NT2/D1 (cell line): ENCODE measurements at regions not wholly inside any gene's neighbourhood (a gene's known extent, or its start where the extent isn't known, plus 50 kb on each side); places are given as distances from the start of the nearest gene placed in this dataset.

Experiments used
- DNase-seq: peaks from one replicate; pipeline ENCODE4 v3.0.0-alpha.2; 2011; ENCODE audit warnings: low read depth, low spot score
- H3K27me3 ChIP-seq: 2 replicates; pipeline ENCODE4 v1.6.0; 2011; ENCODE audit warnings: mild to moderate bottlenecking; ENCODE audit not compliant: insufficient read length, insufficient read depth
- H3K36me3 ChIP-seq: 2 replicates; pipeline ENCODE4 v1.6.1; 2011; ENCODE audit warnings: mild to moderate bottlenecking, low read length, mixed read lengths; ENCODE audit not compliant: insufficient read depth, insufficient read length
- H3K4me1 ChIP-seq: 2 replicates; pipeline ENCODE4 v1.5.1; 2011; ENCODE audit not compliant: insufficient read depth, insufficient read length
- H3K4me3 ChIP-seq: 2 replicates; pipeline ENCODE4 v1.5.1; 2011; ENCODE audit warnings: low read depth; ENCODE audit not compliant: insufficient read length
- H3K9ac ChIP-seq: 2 replicates; pipeline ENCODE4 v1.6.0; 2011; ENCODE audit warnings: low read depth; ENCODE audit not compliant: insufficient read length
- H3K9me3 ChIP-seq: 2 replicates; pipeline ENCODE4 v1.5.1; 2011; ENCODE audit warnings: mild to moderate bottlenecking, low read length; ENCODE audit not compliant: insufficient read depth
- SUZ12 ChIP-seq: IDR thresholded peaks from 2 replicates; pipeline ENCODE4 v1.6.1; 2011; ENCODE audit not compliant: insufficient read length, insufficient read depth; ENCODE audit errors: extremely low read depth
- YY1 ChIP-seq: IDR thresholded peaks from 2 replicates; pipeline ENCODE4 v1.6.1; 2011; ENCODE audit not compliant: insufficient read length, insufficient read depth
- ZNF274 ChIP-seq: IDR thresholded peaks from 2 replicates; pipeline ENCODE4 v1.6.1; 2011; ENCODE audit warnings: mild to moderate bottlenecking, low read depth, low read length

DNA sequence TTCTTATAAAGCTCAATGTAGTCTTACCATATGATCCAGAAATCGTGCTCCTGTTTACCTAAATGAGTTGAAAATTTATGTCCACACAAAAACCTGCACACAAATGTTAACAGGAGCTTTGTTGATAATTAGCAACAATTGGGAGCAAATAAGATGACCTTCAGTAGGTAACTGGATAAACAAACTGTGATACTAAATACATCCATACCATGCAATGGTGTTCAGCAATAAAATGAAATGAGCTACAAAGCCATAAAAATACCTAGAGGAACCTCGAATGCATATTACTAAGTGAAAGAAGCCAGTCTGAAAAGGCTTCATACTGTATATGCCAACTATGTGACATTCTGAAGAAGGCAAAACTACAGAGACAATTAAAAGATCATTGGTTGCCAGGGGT lies 185.6 kb upstream of the HNRNPA3 start:
- no peak overlapping the region for H3K4me3 ChIP-seq
- H3K27me3 ChIP-seq, result no peaks in the 10 kb centered on the region
- H3K9me3 ChIP-seq, result no peaks in the 10 kb centered on the region
- no peak for DNase-seq
- no peaks in the 10 kb centered on the region for H3K36me3 ChIP-seq
- no peaks in the 10 kb centered on the region for H3K4me1 ChIP-seq
- TF ChIP-seq YY1 (no peak), ZNF274 (no peak), SUZ12 (no peak)
- H3K9ac ChIP-seq, result no peak overlapping the region

DNA sequence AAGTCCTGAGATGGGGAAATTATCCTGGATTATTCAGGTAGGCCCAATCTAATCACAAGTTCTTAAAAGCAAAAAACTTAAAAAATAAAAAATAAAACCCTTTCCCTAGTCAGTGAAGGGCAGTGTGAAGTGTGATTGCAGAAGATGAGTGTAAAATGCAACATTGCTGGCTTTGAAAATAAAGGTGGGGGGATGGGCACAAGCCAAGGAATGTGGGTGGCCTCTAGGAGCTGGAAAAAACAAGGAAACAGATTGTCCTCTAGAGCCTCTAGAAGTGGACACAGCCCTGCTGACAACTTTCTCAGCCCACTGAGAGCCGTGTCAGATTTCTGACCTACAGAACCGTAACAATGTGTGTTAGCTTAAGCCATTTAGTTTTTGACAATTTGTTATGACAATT lies 184.3 kb upstream of the HNRNPA3 start:
- no peaks in the 10 kb centered on the region for H3K27me3 ChIP-seq
- H3K9ac ChIP-seq, result no peak overlapping the region
- no peaks in the 10 kb centered on the region for H3K9me3 ChIP-seq
- no peak for DNase-seq
- no peaks in the 10 kb centered on the region for H3K36me3 ChIP-seq
- TF ChIP-seq YY1, result no peak
- TF ChIP-seq ZNF274, result no peak
- no peak for TF ChIP-seq SUZ12
- no peak overlapping the region for H3K4me3 ChIP-seq
- no peaks in the 10 kb centered on the region for H3K4me1 ChIP-seq

DNA sequence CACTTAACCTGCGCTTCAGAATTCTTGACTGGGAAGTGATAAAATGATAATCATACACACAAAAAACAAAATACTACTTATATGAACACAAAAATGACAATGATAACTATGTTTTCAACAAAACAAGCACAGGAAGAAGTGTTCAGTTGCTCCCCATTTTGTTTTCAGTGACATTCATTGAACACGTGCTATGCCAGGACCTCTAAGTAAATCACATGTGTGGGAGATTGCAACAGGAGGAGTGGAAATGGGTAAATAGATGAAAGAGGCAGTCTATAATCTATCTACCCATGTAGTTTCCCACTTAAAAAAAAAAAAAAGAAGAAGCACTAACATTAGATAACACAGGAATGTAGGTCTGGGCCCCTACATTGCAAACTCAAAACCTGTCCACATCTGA lies 183.5 kb upstream of the HNRNPA3 start:
- TF ChIP-seq ZNF274 (no peak), SUZ12 (no peak), YY1 (no peak)
- H3K4me1 ChIP-seq, result no peaks in the 10 kb centered on the region
- no peaks in the 10 kb centered on the region for H3K9me3 ChIP-seq
- H3K36me3 ChIP-seq, result no peaks in the 10 kb centered on the region
- H3K27me3 ChIP-seq, result no peaks in the 10 kb centered on the region
- no peak overlapping the region for H3K9ac ChIP-seq
- DNase-seq, result no peak
- no peak overlapping the region for H3K4me3 ChIP-seq

DNA sequence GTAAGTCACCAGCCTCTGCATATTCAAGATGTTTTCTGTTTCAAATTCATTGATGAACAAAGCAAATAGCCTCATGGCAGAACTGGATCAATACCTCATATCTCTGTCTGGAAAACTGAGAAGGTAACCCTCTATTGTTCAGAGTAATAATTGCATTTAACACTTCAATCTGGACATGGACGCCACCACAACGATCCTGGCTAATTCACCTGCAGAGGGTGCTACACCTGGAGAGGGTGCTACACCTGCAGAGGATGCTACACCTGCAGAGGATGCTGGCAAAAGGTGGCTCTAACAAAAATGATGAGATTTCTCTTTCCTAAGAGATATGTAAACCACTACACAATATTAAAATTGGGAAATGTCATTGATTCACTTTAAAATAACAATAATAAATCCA lies 183.1 kb upstream of the HNRNPA3 start:
- no peaks in the 10 kb centered on the region for H3K27me3 ChIP-seq
- no peak overlapping the region for H3K9ac ChIP-seq
- TF ChIP-seq YY1 (no peak), SUZ12 (no peak), ZNF274 (no peak)
- H3K9me3 ChIP-seq, result no peaks in the 10 kb centered on the region
- no peaks in the 10 kb centered on the region for H3K4me1 ChIP-seq
- no peaks in the 10 kb centered on the region for H3K36me3 ChIP-seq
- H3K4me3 ChIP-seq, result no peak overlapping the region
- DNase-seq, result no peak

DNA sequence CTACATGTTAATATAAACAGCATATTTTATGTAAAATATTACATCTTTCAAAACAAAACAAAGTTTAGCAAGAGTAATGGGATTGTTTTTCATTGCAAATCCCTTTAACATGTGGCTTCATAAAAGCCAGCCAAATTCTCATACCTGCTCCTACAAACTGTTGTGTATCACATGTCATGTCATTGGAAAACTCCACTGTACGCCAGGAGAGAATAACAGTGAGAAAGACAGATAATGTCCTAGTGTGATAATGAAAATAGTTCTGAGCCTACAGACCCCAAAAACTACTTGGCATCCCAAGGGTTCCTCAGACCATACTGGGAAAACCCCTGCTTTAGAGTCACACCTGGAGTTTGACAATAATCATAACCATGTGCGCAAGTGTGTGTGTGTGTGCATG lies 182.7 kb upstream of the HNRNPA3 start:
- Histone ChIP-seq H3K36me3 (no peaks in the 10 kb centered on the region), H3K4me1 (no peaks in the 10 kb centered on the region), H3K9me3 (no peaks in the 10 kb centered on the region), H3K9ac (no peak overlapping the region), H3K27me3 (no peaks in the 10 kb centered on the region), H3K4me3 (no peak overlapping the region)
- DNase-seq, result no peak
- TF ChIP-seq YY1 (no peak), SUZ12 (no peak)

DNA sequence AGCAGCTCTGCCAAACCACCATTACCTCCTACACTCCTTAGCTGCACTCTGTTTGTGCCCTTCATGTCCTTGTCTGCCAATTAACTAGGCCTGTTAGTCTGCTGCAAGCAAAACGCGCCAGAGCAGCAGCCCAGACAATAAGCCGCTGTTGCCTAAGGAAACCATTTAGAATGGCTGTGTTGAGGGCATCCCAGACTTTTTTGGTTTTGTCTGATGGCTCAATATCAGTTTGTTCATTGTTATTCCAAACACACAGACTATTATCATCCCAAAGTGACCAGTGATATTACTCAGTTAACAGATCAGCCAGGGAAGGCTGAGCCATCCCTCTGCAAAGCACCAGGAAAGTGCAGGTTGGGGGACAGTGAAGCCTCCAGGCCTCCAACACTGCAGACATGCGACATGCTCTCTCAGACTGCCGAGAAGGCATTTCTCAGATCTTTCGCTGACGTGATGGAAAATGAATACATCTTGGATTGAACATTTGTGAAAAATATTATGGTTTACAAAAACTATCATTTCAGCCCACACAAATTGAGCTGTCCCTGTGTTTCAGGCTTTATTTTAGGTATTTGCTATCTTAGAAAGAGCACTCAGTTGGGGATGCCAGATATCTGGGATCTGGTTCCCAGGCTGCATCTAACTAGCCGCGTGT lies 182.0 kb upstream of the HNRNPA3 start:
- no peak for DNase-seq
- no peak for TF ChIP-seq YY1
- TF ChIP-seq ZNF274, result no peak
- TF ChIP-seq SUZ12, result no peak
- H3K4me3 ChIP-seq, result no peak overlapping the region
- H3K27me3 ChIP-seq, result no peaks in the 10 kb centered on the region
- H3K9ac ChIP-seq, result no peak overlapping the region
- H3K4me1 ChIP-seq, result no peaks in the 10 kb centered on the region
- no peaks in the 10 kb centered on the region for H3K36me3 ChIP-seq
- no peaks in the 10 kb centered on the region for H3K9me3 ChIP-seq

DNA sequence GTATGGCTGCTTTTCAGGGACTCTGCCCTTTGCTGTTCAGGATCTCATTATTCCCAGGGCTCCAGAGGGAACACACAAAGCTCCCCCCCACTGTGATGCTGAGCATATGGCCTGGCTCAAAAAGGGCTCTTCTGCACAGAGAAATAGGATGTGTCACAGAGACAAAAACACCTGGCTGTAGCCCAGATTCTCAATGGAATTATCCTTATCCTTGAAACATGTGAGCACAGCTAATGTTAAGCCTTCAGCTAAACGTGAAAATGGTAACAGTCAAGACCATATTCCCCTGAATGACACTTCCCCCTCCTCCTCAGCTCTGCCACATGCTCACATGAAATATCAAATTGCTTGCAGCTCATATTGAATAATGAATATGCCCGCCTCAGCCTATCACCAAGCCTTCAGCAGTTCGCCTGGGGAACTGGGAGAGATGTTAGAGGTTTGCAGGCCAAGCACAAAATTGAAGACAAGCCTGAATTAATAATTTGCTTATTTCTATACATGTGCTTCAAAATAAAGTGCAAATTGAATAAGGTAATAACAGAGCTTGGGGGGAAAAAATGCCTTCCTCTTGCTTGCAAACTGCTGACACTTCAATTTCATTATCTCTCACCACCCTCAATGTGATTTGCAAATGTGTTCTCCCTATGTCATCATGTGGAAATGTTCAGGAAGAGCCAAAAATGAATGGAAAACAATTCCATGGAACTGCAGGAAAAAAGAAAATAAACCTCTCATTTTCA lies 181.0 kb upstream of the HNRNPA3 start:
- no peak for DNase-seq
- no peaks in the 10 kb centered on the region for H3K9me3 ChIP-seq
- no peak overlapping the region for H3K4me3 ChIP-seq
- no peak overlapping the region for H3K9ac ChIP-seq
- H3K36me3 ChIP-seq, result no peaks in the 10 kb centered on the region
- no peaks in the 10 kb centered on the region for H3K4me1 ChIP-seq
- TF ChIP-seq SUZ12, result no peak
- no peak for TF ChIP-seq YY1
- TF ChIP-seq ZNF274, result no peak
- no peaks in the 10 kb centered on the region for H3K27me3 ChIP-seq

DNA sequence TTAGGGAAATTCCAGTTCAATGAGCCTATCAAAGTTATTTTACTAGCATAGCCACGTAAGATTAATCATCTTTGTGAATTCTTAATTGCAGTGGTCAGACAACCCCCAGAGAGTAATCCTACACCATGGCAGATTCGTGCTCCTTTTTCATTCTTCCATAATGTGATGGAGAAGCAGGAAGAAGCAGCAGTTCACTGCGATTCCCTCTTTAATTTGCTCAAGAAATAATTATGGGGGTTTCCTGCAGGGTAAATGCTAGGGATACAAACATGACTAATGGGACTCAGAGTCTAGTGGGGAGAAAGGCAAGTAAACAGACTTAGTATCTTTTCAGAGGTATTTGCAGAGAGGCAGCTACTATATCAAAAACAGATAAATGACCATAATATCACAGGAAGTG lies 175.8 kb upstream of the HNRNPA3 start:
- TF ChIP-seq ZNF274 (no peak), SUZ12 (no peak), YY1 (no peak)
- Histone ChIP-seq H3K9ac (no peak overlapping the region), H3K9me3 (no peaks in the 10 kb centered on the region), H3K36me3 (no peaks in the 10 kb centered on the region), H3K4me3 (no peak overlapping the region), H3K27me3 (no peaks in the 10 kb centered on the region), H3K4me1 (no peaks in the 10 kb centered on the region)
- no peak for DNase-seq
